HEK293 (cell line): ENCODE measurements at regions not wholly inside any gene's neighbourhood (a gene's known extent, or its start where the extent isn't known, plus 50 kb on each side); places are given as distances from the start of the nearest gene placed in this dataset.

Experiments used
- CTCF ChIA-PET: fragments of 350-600 bp; formaldehyde crosslinking; extraction: SDS; loops from one replicate; lab custom pipeline; 2021; ENCODE audit warnings: antibody characterized with exemption; lab: Yijun Ruan, JAX
- POLR2A ChIA-PET: fragments of 300-600 bp; formaldehyde crosslinking; extraction: SDS; loops from one replicate; lab custom pipeline; 2020; ENCODE audit warnings: antibody characterized with exemption, inconsistent platforms; lab: Yijun Ruan, JAX
- H3K27ac ChIP-seq: fragments of 200-500 bp; sonication (Bioruptor generic); 2 replicates; pipeline ENCODE4 v1.5.1; 2014; ENCODE audit warnings: low read depth, low read length, control low read depth, inconsistent platforms; ENCODE audit errors: extremely low read depth
- H3K36me3 ChIP-seq, 2 experiments: fragments of 200-500 bp in 1 of 2; sonication (Bioruptor generic) in 1 of 2; 1 replicate in 1 of 2; 2 replicates in 1 of 2; pipeline ENCODE4 v1.5.1; 2014 to 2017; ENCODE audit warnings: inconsistent platforms in 2 of 2, low read length in 2 of 2; ENCODE audit not compliant: control insufficient read depth in 2 of 2, insufficient read depth in 1 of 2
- H3K4me1 ChIP-seq: fragments of 200-500 bp; sonication (Bioruptor generic); 2 replicates; pipeline ENCODE4 v1.5.1; 2014; ENCODE audit warnings: mild to moderate bottlenecking, low read length, inconsistent platforms; ENCODE audit not compliant: control insufficient read depth, insufficient read depth
- H3K4me3 ChIP-seq: 2 replicates; pipeline ENCODE4 v1.5.1; 2011; ENCODE audit warnings: low read depth, mild to moderate bottlenecking, control low read depth, low read length, moderate library complexity
- H3K9me3 ChIP-seq: fragments of 200-500 bp; sonication (Bioruptor generic); 2 replicates; pipeline ENCODE4 v1.5.1; 2014; ENCODE audit warnings: low read depth, low read length, inconsistent platforms; ENCODE audit not compliant: control insufficient read depth, insufficient read depth
- GLI4 ChIP-seq: fragments of 450-650 bp; formaldehyde crosslinking; IDR thresholded peaks from 2 replicates; pipeline ENCODE4 v1.5.1; 2016; ENCODE audit warnings: missing biosample characterization, missing genetic modification characterization
- GLIS1 ChIP-seq: fragments of 450-650 bp; formaldehyde crosslinking; IDR thresholded peaks from 2 replicates; pipeline ENCODE4 v1.5.1; 2016; ENCODE audit warnings: missing biosample characterization, missing genetic modification characterization
- GLIS2 ChIP-seq: fragments of 450-650 bp; formaldehyde crosslinking; IDR thresholded peaks from 2 replicates; pipeline ENCODE4 v1.5.1; 2016; ENCODE audit warnings: missing biosample characterization, missing genetic modification characterization
- HOXA7 ChIP-seq: sonication (generic); formaldehyde crosslinking; IDR thresholded peaks from 2 replicates; pipeline ENCODE4 v1.8.1; 2022; ENCODE audit warnings: missing genetic modification reagents, borderline replicate concordance
- KLF7 ChIP-seq: fragments of 450-650 bp; formaldehyde crosslinking; IDR thresholded peaks from 2 replicates; pipeline ENCODE4 v1.5.1; 2016; ENCODE audit warnings: missing biosample characterization, missing genetic modification characterization, borderline replicate concordance
- OVOL3 ChIP-seq: fragments of 450-650 bp; formaldehyde crosslinking; IDR thresholded peaks from 2 replicates; pipeline ENCODE4 v1.5.1; 2016; ENCODE audit warnings: missing biosample characterization, missing genetic modification characterization
- REPIN1 ChIP-seq: fragments of 450-650 bp; formaldehyde crosslinking; IDR thresholded peaks from 2 replicates; pipeline ENCODE4 v1.5.1; 2017; ENCODE audit warnings: missing biosample characterization, missing genetic modification characterization, low read depth
- TRIM28 ChIP-seq: IDR thresholded peaks from 2 replicates; pipeline ENCODE4 v1.6.1; 2011; ENCODE audit warnings: low read length, control low read depth, borderline replicate concordance
- WT1 ChIP-seq: fragments of 450-650 bp; formaldehyde crosslinking; IDR thresholded peaks from 2 replicates; pipeline ENCODE4 v1.5.1; 2016; ENCODE audit warnings: missing biosample characterization, missing genetic modification characterization
- ZBTB17 ChIP-seq: fragments of 450-650 bp; formaldehyde crosslinking; IDR thresholded peaks from 2 replicates; pipeline ENCODE4 v1.5.1; 2016; ENCODE audit warnings: missing biosample characterization, missing genetic modification characterization
- ZEB2 ChIP-seq: fragments of 450-650 bp; formaldehyde crosslinking; IDR thresholded peaks from 2 replicates; pipeline ENCODE4 v1.5.1; 2016; ENCODE audit warnings: missing biosample characterization, missing genetic modification characterization
- ZNF121 ChIP-seq: fragments of 450-650 bp; formaldehyde crosslinking; IDR thresholded peaks from 2 replicates; pipeline ENCODE4 v1.5.1; 2016; ENCODE audit warnings: missing biosample characterization, missing genetic modification characterization
- ZNF211 ChIP-seq: fragments of 450-650 bp; formaldehyde crosslinking; IDR thresholded peaks from 2 replicates; pipeline ENCODE4 v1.5.1; 2016; ENCODE audit warnings: low read depth, missing biosample characterization, missing genetic modification characterization
- ZNF24 ChIP-seq: fragments of 450-650 bp; formaldehyde crosslinking; IDR thresholded peaks from 2 replicates; pipeline ENCODE4 v1.5.1; 2016; ENCODE audit warnings: missing biosample characterization, missing genetic modification characterization
- ZNF248 ChIP-seq: fragments of 450-650 bp; formaldehyde crosslinking; IDR thresholded peaks from 2 replicates; pipeline ENCODE4 v1.5.1; 2017; ENCODE audit warnings: missing biosample characterization, missing genetic modification characterization
- ZNF324 ChIP-seq: fragments of 450-650 bp; formaldehyde crosslinking; IDR thresholded peaks from 2 replicates; pipeline ENCODE4 v1.5.1; 2016; ENCODE audit warnings: missing biosample characterization, missing genetic modification characterization
- ZNF335 ChIP-seq: fragments of 450-650 bp; formaldehyde crosslinking; conservative IDR thresholded peaks from 2 replicates; pipeline ENCODE4 v1.5.1; 2016; ENCODE audit warnings: missing biosample characterization, missing genetic modification characterization
- ZNF404 ChIP-seq: fragments of 450-650 bp; formaldehyde crosslinking; IDR thresholded peaks from 2 replicates; pipeline ENCODE4 v1.5.1; 2017; ENCODE audit warnings: missing biosample characterization, missing genetic modification characterization
- ZNF416 ChIP-seq: fragments of 450-650 bp; formaldehyde crosslinking; IDR thresholded peaks from 2 replicates; pipeline ENCODE4 v1.5.1; 2016; ENCODE audit warnings: missing biosample characterization, missing genetic modification characterization
- ZNF521 ChIP-seq: fragments of 450-650 bp; formaldehyde crosslinking; IDR thresholded peaks from 2 replicates; pipeline ENCODE4 v1.5.1; 2017; ENCODE audit warnings: missing biosample characterization, mild to moderate bottlenecking, missing genetic modification characterization
- ZNF624 ChIP-seq: fragments of 450-650 bp; formaldehyde crosslinking; IDR thresholded peaks from 2 replicates; pipeline ENCODE4 v1.5.1; 2017; ENCODE audit warnings: missing biosample characterization, missing genetic modification characterization
- ZNF626 ChIP-seq: fragments of 450-650 bp; sonication (Bioruptor Pico); formaldehyde crosslinking; IDR thresholded peaks from 2 replicates; pipeline ENCODE4 v1.5.1; 2018; ENCODE audit warnings: missing biosample characterization, missing genetic modification characterization, inconsistent platforms
- ZNF658 ChIP-seq: fragments of 450-650 bp; formaldehyde crosslinking; IDR thresholded peaks from 2 replicates; pipeline ENCODE4; 2016; ENCODE audit warnings: missing biosample characterization, missing genetic modification characterization
- ZNF660 ChIP-seq: fragments of 450-650 bp; IDR thresholded peaks from 2 replicates; pipeline ENCODE4 v1.5.1; 2018; ENCODE audit warnings: missing biosample characterization, mild to moderate bottlenecking, missing genetic modification characterization
- ZNF670 ChIP-seq: fragments of 450-650 bp; formaldehyde crosslinking; IDR thresholded peaks from 2 replicates; pipeline ENCODE4 v1.5.1; 2016; ENCODE audit warnings: missing biosample characterization, missing genetic modification characterization, low read depth
- ZNF677 ChIP-seq: fragments of 450-650 bp; IDR thresholded peaks from 2 replicates; pipeline ENCODE4 v1.5.0; 2018; ENCODE audit warnings: missing biosample characterization, mild to moderate bottlenecking, missing genetic modification characterization, moderate library complexity
- ZNF837 ChIP-seq: fragments of 450-650 bp; formaldehyde crosslinking; IDR thresholded peaks from 2 replicates; pipeline ENCODE4 v1.5.1; 2016; ENCODE audit warnings: missing biosample characterization, missing genetic modification characterization
- ZSCAN23 ChIP-seq: fragments of 450-650 bp; formaldehyde crosslinking; IDR thresholded peaks from 2 replicates; pipeline ENCODE4 v1.5.1; 2016; ENCODE audit warnings: missing biosample characterization, missing genetic modification characterization
- TF ChIP-seq, protein P1 (sequence below): fragments of 450-650 bp; formaldehyde crosslinking; IDR thresholded peaks from 2 replicates; pipeline ENCODE4 v1.5.1; 2016; ENCODE audit warnings: missing biosample characterization, missing genetic modification characterization
- TF ChIP-seq, protein P2 (sequence below): fragments of 450-650 bp; formaldehyde crosslinking; IDR thresholded peaks from 2 replicates; pipeline ENCODE4 v1.5.1; 2016; ENCODE audit warnings: missing biosample characterization, missing genetic modification characterization
- TF ChIP-seq, protein P3 (sequence below): fragments of 450-650 bp; formaldehyde crosslinking; IDR thresholded peaks from 2 replicates; pipeline ENCODE4 v1.5.1; 2017; ENCODE audit warnings: missing biosample characterization, missing genetic modification characterization

DNA sequence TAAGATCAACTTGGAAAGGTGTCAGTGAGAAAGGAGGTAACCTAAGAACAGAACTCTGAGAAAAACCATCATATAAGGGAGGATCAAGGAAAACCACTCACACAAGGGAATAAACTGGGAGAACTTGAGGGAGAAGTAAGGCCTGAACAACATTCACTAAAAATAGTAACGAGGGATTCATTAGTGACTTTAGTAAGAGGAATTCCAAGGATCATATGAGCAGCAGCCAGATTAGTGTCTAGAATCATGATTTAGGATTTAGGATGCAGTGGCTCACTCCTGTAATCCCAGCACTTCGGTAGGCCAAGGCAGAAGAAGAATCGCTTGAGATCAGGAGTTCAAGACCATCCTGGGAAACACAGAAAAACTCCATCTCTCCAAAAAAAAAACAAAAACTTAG is 376.5 kb upstream of the MARCKS start (continued):
- no peak for TF ChIP-seq ZNF416
- TF ChIP-seq, protein P1, sequence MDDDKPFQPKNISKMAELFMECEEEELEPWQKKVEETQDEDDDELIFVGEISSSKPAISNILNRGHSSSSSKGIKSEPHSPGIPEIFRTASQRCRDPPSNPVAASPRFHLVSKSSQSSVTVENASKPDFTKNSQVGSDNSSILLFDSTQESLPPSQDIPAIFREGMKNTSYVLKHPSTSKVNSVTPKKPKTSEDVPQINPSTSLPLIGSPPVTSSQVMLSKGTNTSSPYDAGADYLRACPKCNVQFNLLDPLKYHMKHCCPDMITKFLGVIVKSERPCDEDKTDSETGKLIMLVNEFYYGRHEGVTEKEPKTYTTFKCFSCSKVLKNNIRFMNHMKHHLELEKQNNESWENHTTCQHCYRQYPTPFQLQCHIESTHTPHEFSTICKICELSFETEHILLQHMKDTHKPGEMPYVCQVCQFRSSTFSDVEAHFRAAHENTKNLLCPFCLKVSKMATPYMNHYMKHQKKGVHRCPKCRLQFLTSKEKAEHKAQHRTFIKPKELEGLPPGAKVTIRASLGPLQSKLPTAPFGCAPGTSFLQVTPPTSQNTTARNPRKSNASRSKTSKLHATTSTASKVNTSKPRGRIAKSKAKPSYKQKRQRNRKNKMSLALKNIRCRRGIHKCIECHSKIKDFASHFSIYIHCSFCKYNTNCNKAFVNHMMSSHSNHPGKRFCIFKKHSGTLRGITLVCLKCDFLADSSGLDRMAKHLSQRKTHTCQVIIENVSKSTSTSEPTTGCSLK (tag by site-specific recombination) = no peak

DNA sequence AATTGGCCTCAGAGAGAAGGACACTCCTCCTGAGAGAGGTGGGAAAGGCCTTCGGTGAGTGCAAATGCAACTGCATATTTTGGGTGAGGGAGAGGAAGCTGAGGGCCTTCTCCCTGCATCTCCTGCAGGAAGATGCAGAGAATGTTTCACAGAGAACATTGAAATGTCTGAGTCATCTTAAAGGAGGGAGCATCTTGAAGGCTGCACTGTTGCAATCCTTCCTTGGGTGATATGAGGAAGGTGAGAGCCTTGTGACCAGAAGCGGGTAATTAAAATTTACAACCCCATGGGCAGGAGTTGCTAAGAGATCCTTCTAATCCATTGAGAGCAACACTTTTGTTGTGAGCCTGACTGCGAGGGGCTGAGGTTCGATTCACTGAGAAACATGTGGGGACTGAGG is 375.7 kb upstream of the MARCKS start:
- TF ChIP-seq WT1 (tag by site-specific recombination) (no peak), ZNF416 (no peak), GLI4 (tag by site-specific recombination) (no peak), ZNF670 (tag by site-specific recombination) (no peak), ZSCAN23 (no peak), ZBTB17 (tag by site-specific recombination) (no peak), OVOL3 (no peak)
- TF ChIP-seq, protein P2, sequence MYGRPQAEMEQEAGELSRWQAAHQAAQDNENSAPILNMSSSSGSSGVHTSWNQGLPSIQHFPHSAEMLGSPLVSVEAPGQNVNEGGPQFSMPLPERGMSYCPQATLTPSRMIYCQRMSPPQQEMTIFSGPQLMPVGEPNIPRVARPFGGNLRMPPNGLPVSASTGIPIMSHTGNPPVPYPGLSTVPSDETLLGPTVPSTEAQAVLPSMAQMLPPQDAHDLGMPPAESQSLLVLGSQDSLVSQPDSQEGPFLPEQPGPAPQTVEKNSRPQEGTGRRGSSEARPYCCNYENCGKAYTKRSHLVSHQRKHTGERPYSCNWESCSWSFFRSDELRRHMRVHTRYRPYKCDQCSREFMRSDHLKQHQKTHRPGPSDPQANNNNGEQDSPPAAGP (tag by site-specific recombination) = no peak
- H3K36me3 ChIP-seq = no peaks in the 10 kb centered on the region
- POLR2A ChIA-PET = no interaction called here
- no peak overlapping the region for H3K27ac ChIP-seq
- H3K4me3 ChIP-seq = no peak overlapping the region
- H3K4me1 ChIP-seq = no peaks in the 10 kb centered on the region
- CTCF ChIA-PET = interaction anchor here (0.6 kb wide), 1 partner anchor 837 kb away, joined by 3 read pairs; no protein-coding TSS in a partner anchor
- no peaks in the 10 kb centered on the region for H3K9me3 ChIP-seq

DNA sequence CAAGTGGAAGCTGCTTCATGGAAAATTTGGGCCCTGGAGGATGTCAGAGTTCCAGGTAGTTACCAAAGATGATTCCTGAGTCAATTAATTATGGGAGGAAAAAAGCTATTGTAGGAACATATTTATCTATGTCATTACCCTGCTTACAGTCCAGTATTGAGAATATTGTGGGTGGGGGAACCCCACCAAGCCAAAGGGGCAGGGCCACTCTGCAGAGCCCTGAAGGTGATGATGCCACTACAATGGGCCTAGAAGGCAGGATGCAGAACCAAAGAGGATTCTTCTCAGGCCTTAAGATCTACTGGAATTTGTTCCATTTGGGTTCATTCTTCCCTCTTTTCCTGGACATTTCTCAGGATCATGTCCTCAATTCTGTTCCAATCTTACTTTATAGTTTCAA is 375.2 kb upstream of the MARCKS start:
- ChIA-PET POLR2A (no interaction called here), CTCF (no interaction called here)
- Histone ChIP-seq H3K27ac (no peak overlapping the region), H3K36me3 (no peaks in the 10 kb centered on the region), H3K4me1 (no peaks in the 10 kb centered on the region), H3K9me3 (no peaks in the 10 kb centered on the region), H3K4me3 (no peak overlapping the region)
- no peak for TF ChIP-seq GLI4 (tag by site-specific recombination)
- TF ChIP-seq ZSCAN23 = no peak
- TF ChIP-seq ZNF521 (tag by site-specific recombination) = no peak
- no peak for TF ChIP-seq GLIS2 (tag by site-specific recombination)
- no peak for TF ChIP-seq REPIN1 (tag by site-specific recombination)
- TF ChIP-seq GLIS1 (tag by site-specific recombination) = no peak
- no peak for TF ChIP-seq ZNF660
- no peak for TF ChIP-seq TRIM28
- TF ChIP-seq ZNF837 (tag by site-specific recombination) = no peak
- TF ChIP-seq ZEB2 (tag by site-specific recombination) = no peak
- TF ChIP-seq ZNF324 = no peak
- no peak for TF ChIP-seq ZNF248
- TF ChIP-seq ZNF416 = no peak

DNA sequence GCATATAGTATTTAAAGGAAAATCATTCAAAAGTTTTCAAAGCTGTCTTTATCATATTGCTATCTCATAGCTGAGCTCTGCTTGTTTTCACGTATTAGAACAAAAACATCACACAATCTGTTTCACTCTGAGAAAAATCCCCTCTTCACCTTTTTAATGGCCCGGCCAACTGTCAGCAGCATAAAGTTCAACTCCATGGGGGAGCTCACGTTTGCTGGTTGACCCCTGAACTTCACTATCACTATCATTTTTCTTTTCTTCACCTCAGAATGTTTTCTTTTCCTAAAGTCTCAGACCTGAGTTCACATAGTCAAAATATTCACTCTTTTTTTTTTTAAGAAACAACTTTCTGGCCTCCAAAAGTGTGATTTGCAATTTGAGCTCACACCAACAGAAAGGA is 374.4 kb upstream of the MARCKS start:
- TF ChIP-seq ZNF677 (tag by site-specific recombination) = no peak
- no peak for TF ChIP-seq ZNF211 (tag by site-specific recombination)
- no peak for TF ChIP-seq ZNF121
- TF ChIP-seq ZNF24 = no peak
- TF ChIP-seq KLF7 (tag by site-specific recombination) = no peak
- no peak for TF ChIP-seq ZNF624
- TF ChIP-seq ZNF335 (tag by site-specific recombination) = no peak
- no peak for TF ChIP-seq HOXA7 (CRISPR knock-in tag)
- no peak for TF ChIP-seq ZNF404 (tag by site-specific recombination)
- TF ChIP-seq ZNF658 (tag by site-specific recombination) = no peak
- no peak for TF ChIP-seq ZNF626
- TF ChIP-seq, protein P3, sequence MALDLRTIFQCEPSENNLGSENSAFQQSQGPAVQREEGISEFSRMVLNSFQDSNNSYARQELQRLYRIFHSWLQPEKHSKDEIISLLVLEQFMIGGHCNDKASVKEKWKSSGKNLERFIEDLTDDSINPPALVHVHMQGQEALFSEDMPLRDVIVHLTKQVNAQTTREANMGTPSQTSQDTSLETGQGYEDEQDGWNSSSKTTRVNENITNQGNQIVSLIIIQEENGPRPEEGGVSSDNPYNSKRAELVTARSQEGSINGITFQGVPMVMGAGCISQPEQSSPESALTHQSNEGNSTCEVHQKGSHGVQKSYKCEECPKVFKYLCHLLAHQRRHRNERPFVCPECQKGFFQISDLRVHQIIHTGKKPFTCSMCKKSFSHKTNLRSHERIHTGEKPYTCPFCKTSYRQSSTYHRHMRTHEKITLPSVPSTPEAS = no peak
- ChIA-PET POLR2A (no interaction called here), CTCF (interaction anchor here (0.6 kb wide), 1 partner anchor 105 kb away, joined by 4 read pairs; no protein-coding TSS in a partner anchor)
- Histone ChIP-seq H3K36me3 (no peaks in the 10 kb centered on the region), H3K9me3 (no peaks in the 10 kb centered on the region), H3K27ac (no peak overlapping the region), H3K4me1 (no peaks in the 10 kb centered on the region), H3K4me3 (no peak overlapping the region)
